Fibroblast of peridontal ligament (primary cell): ENCODE measurements at regions not wholly inside any gene's neighbourhood (a gene's known extent, or its start where the extent isn't known, plus 50 kb on each side); places are given as distances from the start of the nearest gene placed in this dataset.
"Not testable (repeated sequence)": the region's sequence is repeated elsewhere in the genome, so short reads cannot be mapped to it uniquely, and the experiment has no call there.

Source experiments
- DNase-seq: peaks from one replicate; pipeline ENCODE4 v3.0.0-alpha.2; 2010; ENCODE audit errors: extremely low read depth

GRCh38 chr19:30871979-30872378 lies 477.3 kb downstream of the TSHZ3 start:
- no peak for DNase-seq

- DNase-seq: no peak
These were observed 478.4 kb downstream of the TSHZ3 start for GRCh38 chr19:30870876-30871275.

- DNase-seq: no peak
These were observed 483.7 kb downstream of the TSHZ3 start for GRCh38 chr19:30865511-30865910.

GRCh38 chr19:30864391-30865215 lies 484.6 kb downstream of the TSHZ3 start:
- DNase-seq: no peak

GRCh38 chr19:30862876-30863275 lies 486.4 kb downstream of the TSHZ3 start:
- DNase-seq: no peak

GRCh38 chr19:30861919-30862318 lies 487.3 kb downstream of the TSHZ3 start:
- no peak for DNase-seq

GRCh38 chr19:30857966-30858490 lies 485.8 kb downstream of the ZNF536 start:
- DNase-seq: no peak

GRCh38 chr19:30857388-30857787 lies 485.2 kb downstream of the ZNF536 start:
- no peak for DNase-seq

GRCh38 chr19:30856786-30857185 lies 484.6 kb downstream of the ZNF536 start:
- DNase-seq: no peak

- DNase-seq: no peak
These were observed 484.2 kb downstream of the ZNF536 start for GRCh38 chr19:30856376-30856775.

- DNase-seq: no peak
These were observed 483.3 kb downstream of the ZNF536 start for GRCh38 chr19:30855442-30855841.

GRCh38 chr19:30854661-30855060 lies 482.5 kb downstream of the ZNF536 start:
- no peak for DNase-seq

- DNase-seq: no peak
These were observed 482.0 kb downstream of the ZNF536 start for GRCh38 chr19:30854207-30854606.

- no peak for DNase-seq
These were observed 480.9 kb downstream of the ZNF536 start for GRCh38 chr19:30853036-30853435.

- no peak for DNase-seq
These were observed 480.0 kb downstream of the ZNF536 start for GRCh38 chr19:30852168-30852567.

GRCh38 chr19:30851646-30852045 lies 479.5 kb downstream of the ZNF536 start:
- DNase-seq: no peak

- no peak for DNase-seq
These were observed 476.6 kb downstream of the ZNF536 start for GRCh38 chr19:30848636-30849425.

GRCh38 chr19:30846102-30846501 lies 473.9 kb downstream of the ZNF536 start:
- DNase-seq: no peak

GRCh38 chr19:30842926-30843325 lies 470.7 kb downstream of the ZNF536 start:
- no peak for DNase-seq

- no peak for DNase-seq
These were observed 469.8 kb downstream of the ZNF536 start for GRCh38 chr19:30841934-30842333.

GRCh38 chr19:30830875-30831274 lies 458.7 kb downstream of the ZNF536 start:
- DNase-seq: no peak

GRCh38 chr19:30825505-30825904 lies 453.3 kb downstream of the ZNF536 start:
- DNase-seq: not testable (repeated sequence)

GRCh38 chr19:30824809-30825208 lies 452.6 kb downstream of the ZNF536 start:
- DNase-seq: no peak
